ENCODE measurements at regions not wholly inside any gene's neighbourhood (a gene's known extent, or its start where the extent isn't known, plus 50 kb on each side); places are given as distances from the start of the nearest gene placed in this dataset.

DNA sequence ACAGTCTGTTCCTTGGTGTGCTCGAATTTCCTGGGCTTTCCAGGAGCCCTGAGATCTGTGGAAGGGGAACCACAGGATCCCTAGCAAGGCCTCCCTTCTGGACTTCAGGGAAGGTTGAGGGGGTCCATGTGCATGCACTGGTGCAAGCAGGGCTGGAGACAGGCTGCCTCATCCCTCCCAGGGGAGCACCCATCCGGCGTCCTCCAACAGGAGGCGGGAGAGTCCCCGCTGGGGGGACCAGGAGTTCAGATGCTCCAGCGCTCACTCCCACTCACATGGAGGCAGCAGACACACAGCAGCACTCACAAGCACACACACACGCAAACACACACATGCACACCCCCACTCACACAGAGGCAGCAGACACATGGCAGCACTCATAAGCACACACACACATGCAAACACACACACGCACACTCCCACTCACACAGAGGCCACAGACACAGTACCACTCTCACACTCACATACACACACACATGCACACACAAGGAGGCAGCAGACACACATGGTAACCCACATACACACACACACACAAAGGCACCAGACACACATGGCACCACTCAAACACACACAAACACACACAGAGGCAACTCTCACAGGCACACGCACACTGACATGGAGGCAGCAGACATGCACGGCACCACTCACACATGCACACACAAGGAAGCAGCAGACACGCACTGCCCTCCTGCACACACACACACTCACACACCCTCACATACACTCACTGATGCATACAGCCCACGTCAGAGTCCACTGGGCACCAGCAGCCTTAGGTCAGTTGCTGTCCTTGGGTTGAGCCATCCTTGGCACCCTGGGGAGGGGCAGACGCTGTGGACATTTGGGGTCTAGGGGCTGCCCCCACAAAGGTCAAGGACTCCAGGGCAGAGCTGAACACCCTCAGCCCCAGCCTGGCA, 247.0 kb upstream of the PPP2R2D start:
- no peak for DNase-seq
- Histone ChIP-seq H3K36me3 (ENCODE audit: control insufficient read depth in 2 of 3, insufficient read depth in 3 of 3, low read length in 3 of 3) (no peaks in the 10 kb centered on the region), H3K4me1 (ENCODE audit: control insufficient read depth in 2 of 2, insufficient read depth in 2 of 2, low read length in 2 of 2) (peaks cover 0 to 4% of the 10 kb centered on the region in 2 donors), H3K27me3 (ENCODE audit: control insufficient read depth in 2 of 2, insufficient read depth in 2 of 2, low read length in 2 of 2) (no peaks in the 10 kb centered on the region), H3K4me3 (ENCODE audit: low read length) (no peak overlapping the region), H3K9me3 (ENCODE audit: control insufficient read depth in 2 of 3, low read length in 3 of 3) (no peaks in the 10 kb centered on the region), H3K27ac (ENCODE audit: low read depth, low read length) (no peak overlapping the region)
- ChIA-PET CTCF (no interaction called here), POLR2A (no interaction called here)
- peaks cover 0 to 13% (median 0%) of the 10 kb centered on the region in 7 donors for H3K4me1 Mint-ChIP-seq
- H3K9me3 Mint-ChIP-seq: peaks cover 0 to 4% (median 0%) of the 10 kb centered on the region in 11 donors
- peaks cover 6 to 36% (median 22%) of the 10 kb centered on the region in 5 donors for H3K27me3 Mint-ChIP-seq
- no peak overlapping the region for H3K27ac Mint-ChIP-seq
- peak overlapping the region in 1 of 10 donors; percentile 47 for H3K4me3 Mint-ChIP-seq
- H3K36me3 Mint-ChIP-seq: peaks cover 0 to 6% (median 0%) of the 10 kb centered on the region in 5 donors
- intact Hi-C loops (cut with micrococcal nuclease): no loop called here
- peak; percentile 20 for ATAC-seq

- H3K4me3 ChIP-seq (ENCODE audit: low read length): no peak overlapping the region
- Mint-ChIP-seq H3K27ac (no peak overlapping the region), H3K4me3 (no peak overlapping the region), H3K9me3 (peaks cover 0 to 4% (median 0%) of the 10 kb centered on the region in 11 donors), H3K4me1 (peaks cover 0 to 13% (median 0%) of the 10 kb centered on the region in 7 donors), H3K27me3 (peaks cover 6 to 35% (median 22%) of the 10 kb centered on the region in 5 donors), H3K36me3 (peaks cover 0 to 6% (median 0%) of the 10 kb centered on the region in 5 donors)
- H3K9me3 ChIP-seq (ENCODE audit: control insufficient read depth in 2 of 3, low read length in 3 of 3): no peaks in the 10 kb centered on the region
- H3K27ac ChIP-seq (ENCODE audit: low read depth, low read length): no peak overlapping the region
- ATAC-seq: peak; percentile 4
- H3K27me3 ChIP-seq (ENCODE audit: control insufficient read depth in 2 of 2, insufficient read depth in 2 of 2, low read length in 2 of 2): no peaks in the 10 kb centered on the region
- H3K36me3 ChIP-seq (ENCODE audit: control insufficient read depth in 2 of 3, insufficient read depth in 3 of 3, low read length in 3 of 3): no peaks in the 10 kb centered on the region
- no peak for DNase-seq
- H3K4me1 ChIP-seq (ENCODE audit: control insufficient read depth in 2 of 2, insufficient read depth in 2 of 2, low read length in 2 of 2): peaks cover 0 to 4% of the 10 kb centered on the region in 2 donors
- intact Hi-C loops (cut with micrococcal nuclease): no loop called here
- ChIA-PET POLR2A (no interaction called here), CTCF (no interaction called here)
Measured at GRCh38 chr10:131654471-131655087, 246.2 kb upstream of the PPP2R2D start.

GRCh38 chr10:131655101-131655849, 245.5 kb upstream of the PPP2R2D start:
- peaks cover 0 to 6% (median 0%) of the 10 kb centered on the region in 5 donors for H3K36me3 Mint-ChIP-seq
- H3K27ac Mint-ChIP-seq: no peak overlapping the region
- Histone ChIP-seq H3K27me3 (ENCODE audit: control insufficient read depth in 2 of 2, insufficient read depth in 2 of 2, low read length in 2 of 2) (no peaks in the 10 kb centered on the region), H3K4me1 (ENCODE audit: control insufficient read depth in 2 of 2, insufficient read depth in 2 of 2, low read length in 2 of 2) (peaks cover 0 to 4% of the 10 kb centered on the region in 2 donors), H3K36me3 (ENCODE audit: control insufficient read depth in 2 of 3, insufficient read depth in 3 of 3, low read length in 3 of 3) (no peaks in the 10 kb centered on the region), H3K27ac (ENCODE audit: low read depth, low read length) (no peak overlapping the region), H3K4me3 (ENCODE audit: low read length) (no peak overlapping the region), H3K9me3 (ENCODE audit: control insufficient read depth in 2 of 3, low read length in 3 of 3) (no peaks in the 10 kb centered on the region)
- ChIA-PET CTCF (no interaction called here), POLR2A (no interaction called here)
- DNase-seq (no peak), ATAC-seq (no peak)
- peaks cover 0 to 6% (median 0%) of the 10 kb centered on the region in 11 donors for H3K9me3 Mint-ChIP-seq
- no peak overlapping the region for H3K4me3 Mint-ChIP-seq
- H3K27me3 Mint-ChIP-seq: peaks cover 6 to 36% (median 24%) of the 10 kb centered on the region in 5 donors
- H3K4me1 Mint-ChIP-seq: peaks cover 0 to 13% (median 0%) of the 10 kb centered on the region in 7 donors
- intact Hi-C loops (cut with micrococcal nuclease): no loop called here

DNA sequence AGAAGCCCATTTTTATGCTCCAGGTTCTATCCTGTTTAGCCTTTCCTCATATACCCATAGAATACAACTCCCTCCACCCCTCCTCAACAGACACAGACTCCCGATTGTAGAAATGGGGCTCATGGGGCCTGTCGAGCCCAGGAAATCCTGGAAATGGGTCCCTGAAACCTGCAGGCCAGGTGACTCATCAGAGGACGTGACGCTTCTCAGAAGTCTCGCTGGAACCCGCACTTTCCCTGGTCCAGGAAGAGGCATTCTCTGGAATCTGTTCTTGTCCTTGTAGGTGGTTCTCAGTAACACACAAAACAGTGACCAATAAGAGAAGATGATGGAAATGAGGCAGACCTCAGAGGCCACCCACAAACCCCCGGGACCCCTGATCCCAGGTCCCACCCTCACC, 244.8 kb upstream of the PPP2R2D start:
- no peaks in the 10 kb centered on the region for H3K36me3 ChIP-seq (ENCODE audit: control insufficient read depth in 2 of 3, insufficient read depth in 3 of 3, low read length in 3 of 3)
- DNase-seq (no peak), ATAC-seq (no peak)
- Mint-ChIP-seq H3K4me3 (no peak overlapping the region), H3K27me3 (peaks cover 6 to 31% (median 20%) of the 10 kb centered on the region in 5 donors), H3K4me1 (peaks cover 0 to 13% (median 0%) of the 10 kb centered on the region in 7 donors), H3K36me3 (peaks cover 0 to 6% (median 0%) of the 10 kb centered on the region in 5 donors), H3K27ac (no peak overlapping the region), H3K9me3 (peaks cover 0 to 9% (median 4%) of the 10 kb centered on the region in 11 donors)
- H3K4me1 ChIP-seq (ENCODE audit: control insufficient read depth in 2 of 2, insufficient read depth in 2 of 2, low read length in 2 of 2): peaks cover 0 to 4% of the 10 kb centered on the region in 2 donors
- no peak overlapping the region for H3K4me3 ChIP-seq (ENCODE audit: low read length)
- H3K27me3 ChIP-seq (ENCODE audit: control insufficient read depth in 2 of 2, insufficient read depth in 2 of 2, low read length in 2 of 2): no peaks in the 10 kb centered on the region
- ChIA-PET CTCF (no interaction called here), POLR2A (no interaction called here)
- intact Hi-C loops (cut with micrococcal nuclease): no loop called here
- no peaks in the 10 kb centered on the region for H3K9me3 ChIP-seq (ENCODE audit: control insufficient read depth in 2 of 3, low read length in 3 of 3)
- H3K27ac ChIP-seq (ENCODE audit: low read depth, low read length): no peak overlapping the region

DNA sequence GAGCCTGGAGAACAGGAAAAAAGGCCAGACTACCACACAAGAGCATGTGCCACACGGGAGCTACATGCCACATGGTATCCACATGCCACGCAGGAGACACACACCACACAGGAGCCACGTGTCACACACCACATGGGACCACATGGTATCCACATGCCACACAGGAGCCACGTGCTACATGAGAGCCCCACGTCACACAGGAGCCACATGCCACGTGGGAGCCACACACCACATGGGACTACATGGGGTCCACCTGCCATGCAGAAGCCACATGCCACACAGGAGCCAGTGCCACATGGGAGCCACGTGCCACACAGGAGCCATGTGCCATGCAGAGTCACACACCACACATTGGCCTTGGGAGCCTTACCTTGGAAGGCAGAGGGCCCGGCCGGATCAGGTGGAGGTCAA, 244.4 kb upstream of the PPP2R2D start:
- peaks cover 0 to 13% (median 0%) of the 10 kb centered on the region in 7 donors for H3K4me1 Mint-ChIP-seq
- Histone ChIP-seq H3K4me3 (ENCODE audit: low read length) (no peak overlapping the region), H3K27ac (ENCODE audit: low read depth, low read length) (no peak overlapping the region), H3K36me3 (ENCODE audit: control insufficient read depth in 2 of 3, insufficient read depth in 3 of 3, low read length in 3 of 3) (no peaks in the 10 kb centered on the region), H3K9me3 (ENCODE audit: control insufficient read depth in 2 of 3, low read length in 3 of 3) (no peaks in the 10 kb centered on the region), H3K4me1 (ENCODE audit: control insufficient read depth in 2 of 2, insufficient read depth in 2 of 2, low read length in 2 of 2) (peaks cover 0 to 4% of the 10 kb centered on the region in 2 donors), H3K27me3 (ENCODE audit: control insufficient read depth in 2 of 2, insufficient read depth in 2 of 2, low read length in 2 of 2) (no peaks in the 10 kb centered on the region)
- ATAC-seq: no peak
- H3K36me3 Mint-ChIP-seq: peaks cover 0 to 6% (median 0%) of the 10 kb centered on the region in 5 donors
- no peak for DNase-seq
- intact Hi-C loops (cut with micrococcal nuclease): no loop called here
- CTCF ChIA-PET: no interaction called here
- peaks cover 6 to 27% (median 15%) of the 10 kb centered on the region in 5 donors for H3K27me3 Mint-ChIP-seq
- H3K4me3 Mint-ChIP-seq: no peak overlapping the region
- peaks cover 0 to 9% (median 4%) of the 10 kb centered on the region in 11 donors for H3K9me3 Mint-ChIP-seq
- POLR2A ChIA-PET: no interaction called here
- no peak overlapping the region for H3K27ac Mint-ChIP-seq

- peaks cover 0 to 6% (median 0%) of the 10 kb centered on the region in 5 donors for H3K36me3 Mint-ChIP-seq
- Histone ChIP-seq H3K36me3 (ENCODE audit: control insufficient read depth in 2 of 3, insufficient read depth in 3 of 3, low read length in 3 of 3) (no peaks in the 10 kb centered on the region), H3K9me3 (ENCODE audit: control insufficient read depth in 2 of 3, low read length in 3 of 3) (no peaks in the 10 kb centered on the region), H3K27ac (ENCODE audit: low read depth, low read length) (no peak overlapping the region), H3K4me3 (ENCODE audit: low read length) (no peak overlapping the region), H3K27me3 (ENCODE audit: control insufficient read depth in 2 of 2, insufficient read depth in 2 of 2, low read length in 2 of 2) (no peaks in the 10 kb centered on the region), H3K4me1 (ENCODE audit: control insufficient read depth in 2 of 2, insufficient read depth in 2 of 2, low read length in 2 of 2) (peaks cover 0 to under 1% of the 10 kb centered on the region in 2 donors)
- POLR2A ChIA-PET: no interaction called here
- peaks cover 0 to 4% (median 0%) of the 10 kb centered on the region in 7 donors for H3K4me1 Mint-ChIP-seq
- no peak overlapping the region for H3K4me3 Mint-ChIP-seq
- peaks cover 4 to 25% (median 11%) of the 10 kb centered on the region in 5 donors for H3K27me3 Mint-ChIP-seq
- no peak overlapping the region for H3K27ac Mint-ChIP-seq
- H3K9me3 Mint-ChIP-seq: peaks cover 0 to 9% (median 4%) of the 10 kb centered on the region in 11 donors
- no peak for DNase-seq
- intact Hi-C loops (cut with micrococcal nuclease): no loop called here
- CTCF ChIA-PET: no interaction called here
- ATAC-seq: no peak
Measured at GRCh38 chr10:131657318-131657984, 243.4 kb upstream of the PPP2R2D start.
